GM18873 (cell line): ENCODE measurements at regions not wholly inside any gene's neighbourhood (a gene's known extent, or its start where the extent isn't known, plus 50 kb on each side); places are given as distances from the start of the nearest gene placed in this dataset.
"Not testable (repeated sequence)": the region's sequence is repeated elsewhere in the genome, so short reads cannot be mapped to it uniquely, and the experiment has no call there.

Experiments
- ATAC-seq: cut with Tn5 transposase; IDR thresholded peaks from one replicate; pipeline ENCODE4 v1.9.1; 2021; ENCODE audit warnings: mild to moderate bottlenecking, moderate library complexity, moderate number of reproducible peaks; ENCODE audit not compliant: unreplicated experiment, low FRiP score

DNA sequence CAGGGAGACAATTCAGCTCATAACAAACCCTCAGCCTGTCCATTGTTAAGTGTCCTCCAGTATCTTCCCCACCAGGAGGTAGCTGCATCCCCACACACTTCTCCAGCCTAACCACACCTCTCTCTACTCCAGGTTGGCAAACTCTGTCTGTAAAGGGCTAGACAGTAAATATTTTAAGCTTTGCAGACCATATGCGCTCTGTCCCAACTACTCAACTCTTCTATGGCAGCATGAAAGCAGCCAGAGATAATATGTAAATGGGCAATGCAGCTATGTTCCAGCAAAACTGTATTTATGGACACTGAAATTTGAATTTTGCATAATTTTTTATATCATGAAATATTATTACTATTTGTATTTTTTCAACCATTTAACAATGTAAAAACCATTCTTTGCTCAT is 230.4 kb upstream of the STT3B start:
- ATAC-seq = no peak

DNA sequence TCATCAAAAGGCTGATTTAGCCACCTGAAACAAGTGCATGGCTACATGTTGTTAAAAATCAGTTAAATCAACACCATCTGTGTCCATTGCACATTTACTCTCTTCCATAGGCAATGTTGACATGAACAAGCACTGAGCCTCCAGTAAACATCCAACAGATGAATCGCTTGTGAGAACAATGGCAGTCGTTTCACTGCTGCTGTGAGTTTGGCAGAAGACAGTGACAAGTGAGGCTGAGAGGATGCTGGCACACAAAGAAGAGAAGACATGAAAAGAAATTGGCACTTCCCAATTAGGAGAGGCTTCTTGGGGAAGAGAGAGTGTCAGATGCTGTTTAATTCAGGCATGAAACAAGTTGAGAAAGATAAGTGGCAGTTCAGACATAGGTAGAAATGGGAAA is 227.4 kb upstream of the STT3B start:
- no peak for ATAC-seq

DNA sequence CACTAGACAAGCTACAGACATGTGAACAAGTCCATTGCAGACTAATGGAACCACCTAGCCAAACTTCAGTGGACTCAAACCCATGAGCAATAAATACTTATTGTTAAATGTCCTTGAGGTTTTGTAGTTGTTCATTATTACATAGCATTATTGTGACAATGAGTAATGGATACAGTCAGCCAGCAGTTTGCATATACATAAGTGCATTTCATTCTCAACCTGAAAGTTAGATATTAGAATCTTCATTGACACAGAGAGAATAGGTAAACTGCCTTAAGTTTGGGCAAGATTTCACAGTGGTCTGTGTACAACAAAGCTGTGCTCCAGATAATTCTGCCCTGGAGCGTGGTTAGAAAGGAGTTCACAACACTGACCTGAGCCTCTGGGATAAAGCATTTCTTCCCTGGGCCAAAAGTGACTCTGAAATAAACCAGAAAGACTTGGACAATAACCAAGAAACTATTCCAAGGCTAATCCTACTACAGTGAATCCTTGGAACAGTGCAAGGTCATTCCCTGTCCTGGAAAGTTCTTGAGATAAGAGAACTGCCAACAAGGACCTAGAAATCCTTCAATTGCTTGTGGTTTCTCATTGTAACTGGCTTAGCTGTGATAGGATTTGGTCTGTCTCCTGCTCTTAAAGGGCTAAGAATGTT is 225.5 kb upstream of the STT3B start:
- no peak for ATAC-seq

DNA sequence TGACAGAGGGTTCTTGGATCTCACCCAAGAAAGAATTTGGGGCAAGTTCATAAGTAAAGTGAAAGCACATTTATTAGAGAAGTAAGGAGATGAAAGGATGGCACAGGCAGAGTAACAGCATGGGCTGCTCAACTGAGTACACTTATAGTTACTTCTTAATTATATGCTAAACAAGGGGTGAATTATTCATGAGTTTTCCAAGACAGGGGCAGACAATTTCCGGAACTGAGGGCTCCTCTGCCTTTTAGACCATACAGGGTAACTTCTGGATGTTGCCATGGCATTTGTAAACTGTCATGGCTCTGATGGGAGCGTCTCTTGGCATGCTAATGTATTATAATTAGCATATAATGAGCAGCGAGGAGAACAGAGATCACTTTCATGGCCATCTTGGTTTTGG is 221.2 kb upstream of the STT3B start:
- no peak for ATAC-seq

DNA sequence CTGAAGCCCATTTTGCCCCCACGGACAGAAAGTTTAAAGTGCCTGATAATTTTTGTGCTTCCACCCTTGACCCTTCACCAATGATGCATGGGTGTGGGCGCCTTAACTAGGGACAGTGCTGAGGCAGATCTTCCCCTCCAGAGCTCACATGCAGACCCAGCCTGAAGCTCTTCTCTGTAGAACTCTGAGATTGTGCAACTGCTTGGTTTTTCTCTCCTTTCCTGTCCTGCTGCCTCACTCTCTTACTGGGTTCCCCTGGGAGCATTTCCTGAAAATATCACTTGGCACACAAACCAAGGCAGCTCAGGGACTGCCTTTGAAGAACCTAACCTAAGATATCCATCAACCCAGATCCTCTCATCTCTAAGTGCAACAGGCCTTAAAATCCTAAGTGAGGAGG is 220.3 kb upstream of the STT3B start:
- ATAC-seq = no peak

DNA sequence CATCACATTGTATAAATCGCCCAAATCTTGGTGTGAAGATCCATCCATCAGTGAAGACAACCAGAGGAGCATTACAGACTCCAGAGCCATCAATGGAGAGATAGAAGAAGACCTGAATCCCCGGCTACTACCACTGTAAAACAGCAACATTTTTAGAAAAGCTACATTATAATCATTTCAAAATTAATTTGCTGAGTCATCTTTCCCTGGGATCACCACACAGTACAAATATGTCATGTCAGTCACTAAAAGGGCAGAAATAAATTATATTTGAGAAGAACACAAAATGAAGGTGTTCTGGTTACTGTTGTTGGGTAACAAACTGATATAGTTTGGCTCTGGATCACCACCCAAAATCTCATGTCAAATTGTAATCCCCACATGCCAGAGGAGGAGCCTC is 218.5 kb upstream of the STT3B start:
- ATAC-seq = no peak

DNA sequence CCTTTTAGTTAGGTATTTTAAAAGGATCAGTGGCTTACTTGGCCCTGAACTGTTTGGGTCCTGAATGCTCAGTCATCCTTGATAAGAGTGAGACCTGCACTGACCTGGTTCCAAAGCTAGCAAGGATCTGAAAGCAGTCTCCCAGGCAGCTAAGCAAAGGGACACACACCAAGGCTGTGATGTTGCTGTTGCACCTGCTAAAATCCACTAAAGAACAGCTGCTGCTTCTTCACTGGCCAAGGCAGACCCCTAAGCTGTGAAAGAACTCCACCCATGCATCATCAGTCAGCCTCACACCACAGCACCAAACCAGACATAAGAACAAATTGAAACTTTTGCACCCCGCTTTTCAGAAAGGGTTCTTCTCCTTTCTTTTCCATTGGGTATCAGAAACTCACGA is 213.4 kb upstream of the STT3B start:
- ATAC-seq = no peak

DNA sequence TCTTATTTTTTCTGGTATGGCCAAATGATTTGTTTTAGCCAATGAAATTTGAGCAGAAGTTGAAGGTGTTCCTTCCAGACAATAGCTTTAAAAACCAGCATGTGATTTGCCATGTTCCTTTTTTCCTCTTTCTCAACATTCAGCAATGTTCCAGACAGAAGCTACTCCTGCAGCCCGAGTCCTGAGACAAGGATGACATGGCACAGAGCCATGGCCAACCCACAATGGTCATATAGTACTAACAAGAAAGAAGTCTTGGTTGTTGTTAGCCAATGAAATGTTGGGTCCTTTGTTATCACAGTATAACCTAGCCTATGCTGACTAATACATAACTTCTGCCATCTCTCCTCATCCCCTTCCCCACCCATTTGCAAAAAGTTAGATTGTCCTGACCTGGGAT is 211.1 kb upstream of the STT3B start:
- no peak for ATAC-seq

DNA sequence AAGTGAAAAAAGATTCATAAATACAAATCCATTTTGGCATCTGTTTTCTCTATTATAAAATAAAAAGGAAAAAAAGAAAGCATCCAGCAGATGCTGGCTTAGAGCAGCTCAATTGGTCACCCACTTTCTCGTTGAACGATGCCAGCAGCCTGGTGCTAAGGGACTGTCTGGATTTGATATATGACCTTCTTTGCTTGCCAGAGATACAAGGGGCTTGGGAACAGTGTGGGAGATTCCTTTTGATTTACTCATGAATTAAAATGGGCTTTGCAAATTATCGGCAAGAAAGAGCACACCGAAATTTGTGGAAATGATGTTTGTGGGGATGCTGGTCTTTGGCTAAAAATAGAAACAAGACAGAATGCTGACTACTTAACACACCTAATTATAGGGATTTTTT is 210.3 kb upstream of the STT3B start:
- no peak for ATAC-seq

DNA sequence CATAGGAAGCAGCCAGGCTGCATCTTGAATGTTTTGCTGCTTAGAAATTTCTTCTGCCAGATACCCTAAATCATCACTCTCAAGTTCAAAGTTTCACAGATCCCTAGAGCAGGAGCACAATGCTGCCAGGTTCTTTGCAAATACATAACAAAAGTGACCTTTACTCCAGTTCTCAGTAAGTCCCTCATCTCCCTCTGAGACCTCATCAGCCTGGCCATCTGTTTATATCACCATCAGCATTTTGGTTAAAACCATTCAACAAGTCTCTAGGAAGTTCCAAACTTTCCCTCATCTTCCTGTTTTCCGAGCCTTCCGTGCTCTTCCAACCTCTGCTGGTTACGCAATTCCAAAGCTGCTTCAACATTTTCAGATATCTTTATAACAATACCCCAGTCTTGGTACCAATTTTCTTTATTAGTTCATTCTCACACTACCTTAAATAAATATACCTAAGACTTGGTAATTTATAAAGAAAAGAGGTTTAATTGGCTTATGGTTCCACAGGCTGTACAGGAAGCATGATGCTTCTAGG is 204.8 kb upstream of the STT3B start:
- ATAC-seq = not testable (repeated sequence)

DNA sequence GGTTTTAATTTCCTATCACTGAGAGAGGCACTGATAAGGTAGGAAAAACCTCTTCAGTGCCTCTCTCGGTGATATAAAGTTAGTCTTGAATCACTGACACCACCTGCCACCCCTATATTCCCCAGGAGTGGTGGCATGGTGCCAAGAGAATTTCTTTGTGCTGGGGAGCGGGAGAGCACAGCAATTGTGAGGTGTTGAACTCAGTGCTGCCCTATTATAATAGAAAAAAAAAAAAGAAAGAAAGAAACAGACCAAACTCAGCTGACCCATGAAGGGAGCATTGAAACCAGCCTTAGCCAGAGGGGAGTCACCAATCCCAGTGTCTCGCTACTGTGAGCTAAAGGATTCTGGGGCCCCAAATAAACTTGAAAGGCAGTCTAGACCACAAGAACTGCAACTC is 201.4 kb upstream of the STT3B start:
- ATAC-seq = no peak

DNA sequence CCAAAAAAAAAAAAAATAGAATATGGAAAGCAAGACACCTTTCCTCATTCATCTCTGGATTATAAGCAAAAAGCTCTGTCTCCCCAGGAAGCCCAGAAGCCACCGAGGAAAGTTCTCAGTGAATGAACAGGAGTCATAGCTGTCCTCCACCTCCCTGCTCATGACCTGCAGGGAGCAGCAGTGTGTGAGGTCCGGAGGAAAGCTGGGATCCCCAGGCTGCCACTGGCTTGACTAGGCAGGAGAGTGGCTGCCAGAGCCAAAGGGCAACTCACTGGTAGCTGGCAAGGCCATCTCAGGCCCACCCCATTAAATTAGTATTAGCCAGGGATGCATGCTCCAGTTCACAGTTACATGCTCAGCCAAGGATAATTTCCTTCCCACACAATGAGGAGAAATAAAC is 191.6 kb upstream of the STT3B start:
- no peak for ATAC-seq

DNA sequence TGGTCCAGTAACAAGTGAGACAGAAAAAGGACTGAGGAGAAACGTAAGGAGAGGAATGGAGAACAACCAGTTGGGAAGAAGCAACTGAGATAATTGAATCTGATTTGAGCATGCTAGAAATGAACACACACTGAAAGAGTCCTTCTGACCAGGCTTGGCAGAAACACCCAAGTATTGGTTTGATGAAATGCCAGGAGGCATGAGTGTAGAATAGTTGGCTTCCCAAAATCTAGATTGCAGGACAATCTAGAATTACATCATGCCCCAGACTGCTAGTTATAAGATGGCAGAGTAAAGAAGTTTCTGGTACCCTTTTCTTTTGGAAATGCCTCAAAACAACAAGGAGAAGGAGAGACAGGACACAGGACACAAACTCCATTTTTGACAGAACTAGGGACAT is 189.7 kb upstream of the STT3B start:
- no peak for ATAC-seq

DNA sequence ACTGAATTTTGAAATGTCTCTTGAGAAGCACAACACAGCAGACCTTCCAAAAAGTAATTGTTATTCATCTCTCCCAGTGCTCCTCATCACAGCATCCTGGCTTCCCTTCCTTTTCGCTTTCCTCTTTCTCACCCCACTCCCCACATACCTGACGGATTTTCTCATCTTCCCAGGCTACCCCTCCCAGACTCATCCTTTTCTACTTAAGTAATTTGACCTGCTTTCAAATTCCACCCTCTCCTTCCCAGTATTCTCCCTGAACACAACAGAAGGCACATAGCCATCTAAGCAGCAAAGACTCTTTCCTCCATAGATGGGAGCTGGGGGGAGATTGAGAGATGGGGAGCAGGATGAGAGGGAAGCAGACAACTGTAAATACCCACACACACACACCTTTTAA is 187.1 kb upstream of the STT3B start:
- ATAC-seq = no peak

DNA sequence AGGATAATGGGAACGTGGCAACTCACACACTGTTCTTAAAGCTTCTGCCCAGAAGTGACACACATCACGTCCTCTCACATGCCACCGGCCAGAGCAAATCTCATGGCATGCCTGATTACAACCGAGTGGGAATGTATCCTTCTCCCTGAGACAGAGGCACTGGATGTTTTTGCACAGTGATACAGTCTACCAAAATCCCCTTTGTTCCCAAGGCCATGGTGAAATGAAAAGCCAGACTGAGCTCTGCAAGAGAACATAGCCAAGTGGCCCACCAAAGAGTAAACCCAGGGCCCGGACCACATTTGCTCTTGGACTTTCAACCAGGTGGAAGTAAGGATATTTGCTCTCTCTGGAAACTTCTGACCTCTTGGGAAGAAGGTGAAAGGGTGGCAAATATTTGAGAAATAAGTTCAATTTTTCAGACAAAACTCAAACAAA is 186.2 kb upstream of the STT3B start:
- no peak for ATAC-seq

DNA sequence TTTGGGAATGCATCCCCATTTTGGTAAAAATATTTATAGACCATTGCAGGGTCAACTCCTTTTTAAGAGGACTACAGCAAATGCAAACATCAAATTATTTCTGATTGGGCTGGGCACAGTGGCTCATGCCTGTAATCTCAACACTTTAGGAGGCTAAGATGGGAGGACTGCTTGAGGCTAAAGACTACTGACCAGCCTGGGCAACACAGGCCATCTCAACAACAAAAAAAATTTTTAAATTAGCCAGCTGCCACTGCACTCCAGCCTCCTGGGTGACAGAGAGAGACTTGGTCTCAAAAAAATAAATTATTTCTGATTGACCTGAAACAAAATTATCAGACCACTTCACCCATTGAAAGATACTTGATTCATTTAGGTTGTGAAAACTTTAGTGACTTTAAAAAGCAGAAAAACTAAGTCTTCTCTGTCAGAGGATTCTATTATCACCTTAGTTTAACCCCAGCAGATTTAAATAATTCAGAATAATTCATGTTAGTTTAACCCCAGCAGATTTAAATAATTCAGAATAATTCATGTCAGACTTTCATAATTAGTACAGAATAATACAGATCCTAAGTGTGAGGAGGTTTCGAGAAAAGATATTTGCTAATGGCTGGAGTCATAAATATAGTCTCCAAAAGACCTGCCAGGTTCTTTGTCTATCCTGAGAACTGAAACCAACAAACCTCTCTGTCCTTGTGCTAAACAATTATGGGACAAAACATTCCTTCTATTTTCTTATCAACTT is 183.6 kb upstream of the STT3B start:
- ATAC-seq = no peak

DNA sequence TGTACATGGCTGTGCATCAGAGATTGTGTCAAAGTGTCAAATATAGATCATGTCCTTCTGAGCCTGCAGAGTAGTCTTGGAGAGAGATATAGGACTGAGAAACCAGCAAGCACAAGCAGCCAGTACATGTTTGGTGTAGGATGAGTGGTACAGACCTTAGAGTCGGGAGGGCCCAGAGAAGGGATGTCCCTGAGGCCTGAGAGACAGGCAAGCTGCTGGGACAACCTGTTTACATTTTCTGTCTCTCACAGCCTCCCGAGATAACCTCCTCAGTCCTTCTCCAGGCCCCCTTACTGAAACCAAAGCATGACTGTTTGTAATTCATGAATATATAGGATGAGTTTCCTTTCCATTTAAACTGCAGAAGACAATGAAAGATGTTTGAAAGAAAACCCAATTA is 182.4 kb upstream of the STT3B start:
- no peak for ATAC-seq

DNA sequence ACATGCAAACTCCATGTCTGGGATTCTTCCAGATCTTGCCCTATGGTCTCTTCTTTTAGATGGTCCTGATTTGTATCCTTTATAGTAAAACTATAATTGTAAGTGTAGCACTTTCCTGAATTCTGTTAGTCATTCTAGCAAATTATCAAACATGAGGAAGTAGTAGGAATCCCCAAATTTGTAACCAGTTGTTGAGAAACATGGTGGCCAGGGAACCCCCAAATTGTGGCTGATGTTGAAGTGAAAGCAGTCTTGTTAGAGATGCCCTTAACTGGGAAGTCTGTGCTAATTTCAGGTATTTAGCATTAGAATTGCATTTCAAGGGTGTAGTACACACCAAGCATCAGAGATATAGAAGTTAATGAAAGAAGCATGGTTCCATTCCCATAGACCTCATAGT is 180.4 kb upstream of the STT3B start:
- no peak for ATAC-seq

DNA sequence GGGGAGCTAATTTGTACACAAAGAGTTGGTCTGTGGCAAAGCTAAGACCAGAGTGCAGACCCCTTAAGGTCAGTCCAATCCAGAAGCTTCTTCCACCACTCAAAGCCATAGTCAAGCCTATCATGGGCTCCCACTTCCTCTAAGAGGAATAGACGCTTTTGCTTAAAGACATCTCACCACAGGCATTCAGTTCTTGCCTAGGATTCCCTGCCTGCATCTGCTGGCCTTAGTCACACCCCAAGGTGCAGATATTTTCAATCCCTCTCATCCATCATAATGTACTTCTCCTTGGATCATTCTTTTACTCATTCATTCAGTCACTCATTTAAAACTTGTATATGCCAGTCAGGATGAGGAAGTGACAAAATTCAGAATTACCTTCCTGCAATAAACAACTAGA is 179.6 kb upstream of the STT3B start:
- no peak for ATAC-seq

DNA sequence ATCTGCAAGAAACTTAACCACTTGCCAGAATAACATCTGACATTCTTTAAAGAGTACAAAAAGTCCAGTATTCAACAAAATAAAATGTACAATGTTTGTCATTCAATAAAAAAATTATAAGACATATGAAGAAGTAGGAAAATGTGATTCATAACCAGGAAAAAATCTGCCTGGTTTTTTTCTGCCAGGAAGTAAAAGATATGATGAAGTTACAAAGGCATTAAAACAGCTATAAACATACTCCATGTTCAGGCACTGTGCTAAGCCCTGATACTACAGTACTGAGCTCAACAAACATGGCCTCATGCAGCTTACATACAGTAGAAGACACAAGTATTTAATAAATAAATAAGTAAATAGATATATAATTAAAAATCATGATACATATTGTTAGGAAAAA is 178.4 kb upstream of the STT3B start:
- ATAC-seq = no peak

DNA sequence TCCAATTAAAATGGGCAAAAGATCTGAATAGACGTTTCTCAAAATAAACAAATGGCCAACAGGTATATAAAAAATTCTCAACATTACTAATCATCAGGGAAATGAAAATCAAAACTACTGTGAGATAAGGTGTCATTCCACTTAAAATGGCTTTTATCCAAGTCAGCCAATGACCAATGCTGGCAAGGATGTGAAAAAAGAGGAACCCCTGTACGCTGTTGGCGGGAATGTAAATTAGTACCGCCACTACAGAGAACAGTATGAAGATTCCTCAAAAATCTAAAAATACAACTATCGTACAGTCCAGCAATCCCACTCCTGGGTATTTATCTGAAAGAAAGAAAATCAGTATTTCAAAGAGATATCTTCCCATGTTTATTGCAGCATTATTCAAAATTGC is 176.9 kb upstream of the STT3B start:
- no peak for ATAC-seq

DNA sequence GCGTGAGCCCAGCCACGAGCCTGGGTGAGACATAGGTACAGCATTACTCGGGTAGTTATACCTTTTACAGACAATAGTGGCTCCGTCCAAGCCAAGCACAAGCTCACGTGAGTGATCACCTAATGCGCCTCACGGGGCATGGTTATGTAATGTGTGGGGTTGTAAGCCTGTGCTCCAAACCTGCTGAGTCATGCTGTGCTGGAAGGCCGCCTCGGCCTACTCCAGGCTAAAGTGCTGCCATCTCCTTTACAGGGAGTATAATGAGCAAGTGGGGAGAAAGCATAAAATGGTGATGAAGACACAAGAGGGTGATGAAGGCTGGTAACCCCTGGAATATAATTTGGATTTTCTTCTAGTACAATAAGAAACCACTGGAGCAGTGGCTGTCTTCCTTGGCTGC is 175.8 kb upstream of the STT3B start:
- no peak for ATAC-seq
